HepG2 (cell line): ENCODE measurements at regions not wholly inside any gene's neighbourhood (a gene's known extent, or its start where the extent isn't known, plus 50 kb on each side); places are given as distances from the start of the nearest gene placed in this dataset.

Experiments used
- ATAC-seq: fragments of 200-7000 bp; cut with Tn5 transposase; 3 replicates; pipeline ENCODE4 v1.9.1; 2020; ENCODE audit warnings: mild to moderate bottlenecking, moderate library complexity
- BruUV-seq: library from RNA; stranded (reverse); fragments of 400-500 nt; replicated peaks from 2 replicates; lab custom pipeline; 2021; lab: Mats Ljungman, UMichigan
- CTCF ChIA-PET: fragments of 300-600 bp; formaldehyde crosslinking; extraction: SDS; loops from one replicate; lab custom pipeline; 2021; ENCODE audit warnings: low total read pairs, inconsistent platforms, low intra/inter-chr PET ratio; lab: Yijun Ruan, JAX
- POLR2A ChIA-PET: fragments of 350-600 bp; sonication (Branson Sonifier 250); formaldehyde crosslinking; loops from one replicate; lab custom pipeline; 2020; ENCODE audit warnings: antibody characterized with exemption, inconsistent platforms; lab: Yijun Ruan, JAX
- DNase-seq: peaks from one replicate; pipeline ENCODE4 v3.0.0-alpha.2; 2015; ENCODE audit warnings: low spot score
- FAIRE-seq: peaks from 3 replicates; lab custom pipeline; 2011; peaks lifted over from hg19 to GRCh38; lab: Jason Lieb, UNC
- H2AFZ ChIP-seq: one replicate; pipeline ENCODE4 v1.6.1; 2011; ENCODE audit warnings: low read length, inconsistent platforms
- H3K27ac ChIP-seq: fragments of 300-600 bp; 3 replicates; pipeline ENCODE4 v1.8.0; 2011; ENCODE audit warnings: mixed run types, mild to moderate bottlenecking, mixed read lengths, low read length, inconsistent platforms; ENCODE audit not compliant: insufficient read depth; ENCODE audit errors: extremely low read length
- H3K27me3 ChIP-seq, 2 experiments: fragments of 200-600 bp in 1 of 2; 2 replicates in 1 of 2; 3 replicates in 1 of 2; pipeline versions ENCODE4 v1.6.0 to v1.8.0; 2011; ENCODE audit warnings: low read length in 2 of 2, mild to moderate bottlenecking in 2 of 2, moderate library complexity in 2 of 2, inconsistent platforms in 1 of 2; ENCODE audit not compliant: insufficient read depth in 2 of 2, control insufficient read depth in 1 of 2
- H3K36me3 ChIP-seq, 2 experiments: fragments of 200-600 bp in 1 of 2; replicated peaks in 1 of 2; 2 replicates in 1 of 2; 3 replicates in 1 of 2; pipeline versions ENCODE4 v1.5.1 to v1.8.0; 2011; ENCODE audit warnings: low read length in 2 of 2, inconsistent platforms in 1 of 2; ENCODE audit not compliant: insufficient read depth in 2 of 2, control insufficient read depth in 1 of 2
- H3K4me1 ChIP-seq: 2 replicates; pipeline ENCODE4 v1.5.1; 2012; ENCODE audit warnings: low read length, inconsistent platforms; ENCODE audit not compliant: insufficient read depth
- H3K4me2 ChIP-seq: 2 replicates; pipeline ENCODE4 v1.6.0; 2011; ENCODE audit warnings: low read depth, low read length, inconsistent platforms
- H3K4me3 ChIP-seq, 3 experiments: fragments of 200-600 bp in 1 of 3; sonication (generic), shearing (Covaris generic) in 1 of 3; replicated peaks in 1 of 3; 2 replicates each; pipeline ENCODE4 v1.5.1; 2011 to 2016; ENCODE audit warnings: low read length in 3 of 3, inconsistent platforms in 2 of 3, low read depth in 2 of 3, mild to moderate bottlenecking in 2 of 3, control low read depth in 1 of 3, mixed read lengths in 1 of 3; ENCODE audit not compliant: insufficient read depth in 1 of 3
- H3K79me2 ChIP-seq: one replicate; pipeline ENCODE4 v1.6.1; 2011; ENCODE audit warnings: low read length, inconsistent platforms; ENCODE audit not compliant: insufficient read depth
- H3K9ac ChIP-seq: 2 replicates; pipeline ENCODE4 v1.6.0; 2011; ENCODE audit warnings: mild to moderate bottlenecking, low read depth, low read length, inconsistent platforms; ENCODE audit not compliant: insufficient read depth
- H3K9me3 ChIP-seq: 2 replicates; pipeline ENCODE4 v1.5.1; 2012; ENCODE audit warnings: mild to moderate bottlenecking, low read length
- H4K20me1 ChIP-seq: 2 replicates; pipeline ENCODE4 v1.6.0; 2011; ENCODE audit warnings: inconsistent platforms, mild to moderate bottlenecking, low read length, moderate library complexity; ENCODE audit not compliant: insufficient read depth
- HNF1B ChIP-seq: sonication (generic); formaldehyde crosslinking; IDR thresholded peaks from 2 replicates; pipeline ENCODE4 v1.5.1; 2020; ENCODE audit warnings: mild to moderate bottlenecking, moderate library complexity, missing genetic modification reagents
- SMAD1 ChIP-seq: sonication (generic); formaldehyde crosslinking; IDR thresholded peaks from 2 replicates; pipeline ENCODE4 v1.4.0; 2020; ENCODE audit warnings: missing genetic modification reagents, low read depth, mild to moderate bottlenecking, borderline replicate concordance
- ZBTB40 ChIP-seq, 2 experiments: fragments of 450-650 bp in 1 of 2; sonication (generic) in 1 of 2; formaldehyde crosslinking in 1 of 2; IDR thresholded peaks; 2 replicates each; pipeline versions ENCODE4 v1.6.1 to v1.8.0; 2016 to 2022; ENCODE audit warnings: antibody characterized with exemption in 1 of 2, mild to moderate bottlenecking in 1 of 2, missing genetic modification reagents in 1 of 2
- ZHX1 ChIP-seq: sonication (generic); formaldehyde crosslinking; IDR thresholded peaks from 2 replicates; pipeline ENCODE4 v1.8.1; 2022; ENCODE audit warnings: low read depth, mild to moderate bottlenecking, missing genetic modification reagents
- WGBS: methylation state at CpG from one replicate; pipeline ENCODE4 v1.1.6; 2017; ENCODE audit warnings: low lambda C conversion rate; 5-methylcytosine and 5-hydroxymethylcytosine counted together
- in situ Hi-C: cut with HindIII; loops from 2 replicates; pipeline ENCODE4 v1.10.0; 2017; ENCODE audit warnings: low pct_unique_long_range_greater_than_20kb; ENCODE audit not compliant: extremely low pct_ligation_motif_present
- intact Hi-C: fragments of 100-400 bp; cut with micrococcal nuclease; formaldehyde crosslinking; loops from one replicate; pipeline ENCODE4 v1.10.0; 2022; ENCODE audit not compliant: unreplicated experiment

GRCh38 chr2:60094450-60094929 lies 459.0 kb downstream of the BCL11A start:
- CTCF ChIA-PET = no interaction called here
- intact Hi-C loops = no loop called here
- no peaks in the 10 kb centered on the region for H3K79me2 ChIP-seq
- H3K27ac ChIP-seq = peak overlapping the region; percentile 13
- H3K9ac ChIP-seq = no peak overlapping the region
- peaks cover 0 to 8% of the 10 kb centered on the region in 2 experiments; a peak in 1 of 5 replicates for H3K27me3 ChIP-seq
- ATAC-seq (peak; percentile 96), DNase-seq (peak; percentile 92), FAIRE-seq (peak; percentile 89)
- POLR2A ChIA-PET = interaction anchor here (0.5 kb wide), 1 partner anchor 228 kb away, joined by 3 read pairs; no protein-coding TSS in a partner anchor
- H3K36me3 ChIP-seq = no peaks in the 10 kb centered on the region
- H2AFZ ChIP-seq = no peak overlapping the region
- H3K4me3 ChIP-seq = no peak overlapping the region
- peak overlapping the region; percentile 13; the same call in 1 of the 2 replicates for H3K4me2 ChIP-seq
- whole genome bisulfite sequencing = 9% methylated on average over 3 of the region's 3 CpGs
- peaks cover 35% of the 10 kb centered on the region for H3K4me1 ChIP-seq
- in situ Hi-C loops = no loop called here
- no peaks in the 10 kb centered on the region for H4K20me1 ChIP-seq
- no TSS peak for BruUV-seq
- H3K9me3 ChIP-seq = no peaks in the 10 kb centered on the region
- peak; percentile 74 for TF ChIP-seq HNF1B (CRISPR knock-in tag)
- TF ChIP-seq ZHX1 (CRISPR knock-in tag) = 0 out of 2 replicates have a peak, but pooled peaks have one; percentile 39
- no peak for TF ChIP-seq ZBTB40 (IDR thresholded peaks at IDR 0.05)
- TF ChIP-seq ZBTB40 (CRISPR knock-in tag; IDR thresholded peaks at IDR 0.05) = 0 out of 2 replicates have a peak, but pooled peaks have one; percentile 30
- TF ChIP-seq SMAD1 (CRISPR knock-in tag) = no peak
